ENCODE measurements at regions not wholly inside any gene's neighbourhood (a gene's known extent, or its start where the extent isn't known, plus 50 kb on each side); places are given as distances from the start of the nearest gene placed in this dataset.
"Not testable (repeated sequence)": the region's sequence is repeated elsewhere in the genome, so short reads cannot be mapped to it uniquely, and the experiment has no call there.

- H3K27ac Mint-ChIP-seq (ENCODE audit: unreplicated experiment), result no peak overlapping the region
- H3K4me3 Mint-ChIP-seq, result no peak overlapping the region
- DNase-seq (ENCODE audit: low read depth, low spot score), result no peak
These were observed 64.8 kb upstream of the EFNA5 start for GRCh38 chr5:107735558-107735957.

GRCh38 chr5:107726896-107727295 lies 56.2 kb upstream of the EFNA5 start:
- Mint-ChIP-seq H3K27ac (ENCODE audit: unreplicated experiment) (no peak overlapping the region), H3K4me1 (no peaks in the 10 kb centered on the region), H3K9me3 (peaks cover 18% of the 10 kb centered on the region), H3K36me3 (ENCODE audit: low read depth) (peaks cover 6% of the 10 kb centered on the region), H3K27me3 (ENCODE audit: low read depth) (no peaks in the 10 kb centered on the region), H3K4me3 (no peak overlapping the region)
- DNase-seq (ENCODE audit: low read depth, low spot score), result no peak
- TF ChIP-seq CTCF (conservative IDR thresholded peaks at IDR 0.05), result no peak

More at GRCh38 chr5:107735558-107735957, 64.8 kb upstream of the EFNA5 start:
- no peak for TF ChIP-seq CTCF (conservative IDR thresholded peaks at IDR 0.05)
- Mint-ChIP-seq H3K27me3 (ENCODE audit: low read depth) (no peaks in the 10 kb centered on the region), H3K4me1 (no peaks in the 10 kb centered on the region), H3K9me3 (peaks cover 3% of the 10 kb centered on the region), H3K36me3 (ENCODE audit: low read depth) (no peaks in the 10 kb centered on the region)

- DNase-seq (ENCODE audit: low read depth, low spot score), result no peak
- Mint-ChIP-seq H3K4me1 (no peaks in the 10 kb centered on the region), H3K9me3 (peaks cover 31% of the 10 kb centered on the region), H3K27ac (ENCODE audit: unreplicated experiment) (no peak overlapping the region), H3K27me3 (ENCODE audit: low read depth) (no peaks in the 10 kb centered on the region), H3K4me3 (no peak overlapping the region), H3K36me3 (ENCODE audit: low read depth) (peaks cover 21% of the 10 kb centered on the region)
- no peak for TF ChIP-seq CTCF (conservative IDR thresholded peaks at IDR 0.05)
These were observed 53.9 kb upstream of the EFNA5 start for GRCh38 chr5:107724642-107725041.

- peaks cover 21% of the 10 kb centered on the region for H3K36me3 Mint-ChIP-seq (ENCODE audit: low read depth)
- H3K27me3 Mint-ChIP-seq (ENCODE audit: low read depth); H3K27ac Mint-ChIP-seq (ENCODE audit: unreplicated experiment); DNase-seq (ENCODE audit: low read depth, low spot score); H3K4me1 Mint-ChIP-seq; H3K4me3 Mint-ChIP-seq: not testable (repeated sequence)
- peaks cover 38% of the 10 kb centered on the region for H3K9me3 Mint-ChIP-seq
These were observed 50.5 kb upstream of the EFNA5 start for GRCh38 chr5:107721241-107721640.

All from neural crest cell (in vitro differentiated cells).